GM18909 (cell line): ENCODE measurements at regions not wholly inside any gene's neighbourhood (a gene's known extent, or its start where the extent isn't known, plus 50 kb on each side); places are given as distances from the start of the nearest gene placed in this dataset.
"Not testable (repeated sequence)": the region's sequence is repeated elsewhere in the genome, so short reads cannot be mapped to it uniquely, and the experiment has no call there.

ENCODE experiments used
- ATAC-seq: cut with Tn5 transposase; IDR thresholded peaks from one replicate; pipeline ENCODE4 v1.9.1; 2021; ENCODE audit warnings: mild to moderate bottlenecking; ENCODE audit not compliant: unreplicated experiment, poor library complexity

GRCh38 chr14:57150449-57150848 is 118.3 kb downstream of the EXOC5 start:
- no peak for ATAC-seq

- no peak for ATAC-seq
These were observed 129.5 kb downstream of the EXOC5 start for GRCh38 chr14:57139173-57139572.

GRCh38 chr14:57136669-57137328 is 131.9 kb downstream of the EXOC5 start:
- ATAC-seq, result no peak

GRCh38 chr14:57127809-57128208 is 140.9 kb downstream of the EXOC5 start:
- not testable (repeated sequence) for ATAC-seq

- ATAC-seq, result no peak
These were observed 146.6 kb downstream of the EXOC5 start for GRCh38 chr14:57122129-57122528.

- ATAC-seq, result not testable (repeated sequence)
These were observed 156.5 kb downstream of the EXOC5 start for GRCh38 chr14:57112072-57112807.

- not testable (repeated sequence) for ATAC-seq
These were observed 158.3 kb downstream of the EXOC5 start for GRCh38 chr14:57110411-57110810.

GRCh38 chr14:57091030-57091608 is 177.6 kb downstream of the EXOC5 start:
- ATAC-seq, result no peak

- ATAC-seq, result no peak
These were observed 178.8 kb downstream of the EXOC5 start for GRCh38 chr14:57089901-57090300.

- ATAC-seq, result no peak
These were observed 180.9 kb downstream of the EXOC5 start for GRCh38 chr14:57087841-57088240.

- ATAC-seq, result no peak
These were observed 182.2 kb downstream of the EXOC5 start for GRCh38 chr14:57086271-57087162.

GRCh38 chr14:57085801-57086200 is 182.9 kb downstream of the EXOC5 start:
- no peak for ATAC-seq

- no peak for ATAC-seq
These were observed 183.7 kb downstream of the EXOC5 start for GRCh38 chr14:57085043-57085442.

- no peak for ATAC-seq
These were observed 188.0 kb downstream of the EXOC5 start for GRCh38 chr14:57080691-57081090.

- ATAC-seq, result no peak
These were observed 190.7 kb downstream of the EXOC5 start for GRCh38 chr14:57078054-57078453.

GRCh38 chr14:57073986-57074385 is 194.7 kb downstream of the EXOC5 start:
- no peak for ATAC-seq

GRCh38 chr14:57071639-57072038 is 197.1 kb downstream of the EXOC5 start:
- no peak for ATAC-seq

- ATAC-seq, result no peak
These were observed 199.0 kb downstream of the EXOC5 start for GRCh38 chr14:57069702-57070101.

GRCh38 chr14:57068511-57068910 is 200.2 kb downstream of the EXOC5 start:
- no peak for ATAC-seq

GRCh38 chr14:57066887-57067513 is 201.7 kb downstream of the EXOC5 start:
- peak; percentile 72 for ATAC-seq
